ENCODE measurements at regions not wholly inside any gene's neighbourhood (a gene's known extent, or its start where the extent isn't known, plus 50 kb on each side); places are given as distances from the start of the nearest gene placed in this dataset.

DNA sequence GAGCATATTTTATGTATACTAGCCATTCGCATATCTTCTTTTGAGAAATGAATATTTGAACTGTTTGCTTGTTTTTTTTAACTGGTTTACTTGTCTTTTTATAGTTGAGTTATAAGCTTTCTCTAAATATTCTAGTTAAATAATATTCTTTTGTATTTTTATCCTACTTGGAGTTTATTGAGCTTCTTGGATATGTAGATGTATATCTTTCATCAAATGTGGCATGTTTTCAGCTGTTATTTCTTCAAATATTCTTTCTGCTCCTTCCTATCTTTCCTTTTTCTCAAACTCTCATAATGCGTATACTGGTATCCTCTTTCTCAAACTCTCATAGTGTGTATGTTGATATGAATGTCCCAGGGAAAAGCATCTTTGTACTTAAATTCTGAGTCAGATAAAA is 100.3 kb upstream of the NCKAP5 start:
- no peak for TF ChIP-seq CTCF (IDR thresholded peaks at IDR 0.05)
- TF ChIP-seq EP300 (IDR thresholded peaks at IDR 0.05) = no peak
- no peak for TF ChIP-seq POLR2A (IDR thresholded peaks at IDR 0.05; ENCODE audit: low read depth)

Data from esophagus muscularis mucosa (tissue), 4 donors.